Anterior cingulate cortex (tissue), 58 donors: ENCODE measurements at regions not wholly inside any gene's neighbourhood (a gene's known extent, or its start where the extent isn't known, plus 50 kb on each side); places are given as distances from the start of the nearest gene placed in this dataset.
"Not testable (repeated sequence)": the region's sequence is repeated elsewhere in the genome, so short reads cannot be mapped to it uniquely, and the experiment has no call there.

Experiments used
- DNase-seq, 58 donors: peaks; one replicate each; lab custom pipeline; 2025; lab: John Stamatoyannopoulos, UW

GRCh38 chr2:88903749-88904353 is 212.4 kb downstream of the RPIA start:
- DNase-seq: peak in 6 of 58 donors; percentile 1 to 16 (median 5)

DNA sequence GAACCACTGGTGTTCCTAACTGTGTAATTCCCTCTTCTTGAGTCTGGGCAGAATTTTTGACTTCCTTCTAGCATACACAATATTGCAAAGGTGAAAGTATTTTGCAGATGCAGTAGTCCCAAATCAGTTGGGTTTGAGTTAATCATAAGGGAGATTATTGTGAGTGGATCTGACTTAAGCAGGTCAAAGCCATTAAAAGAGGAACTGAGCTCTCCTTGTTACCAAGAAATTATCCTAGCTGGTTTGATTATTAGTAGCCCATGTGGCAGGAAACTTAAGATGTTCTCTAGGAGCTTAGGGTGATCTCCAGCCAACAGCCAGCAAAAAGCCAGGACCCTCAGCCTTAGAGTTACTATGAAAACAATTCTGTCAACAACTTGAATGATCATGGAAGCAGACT is 221.8 kb downstream of the RPIA start:
- DNase-seq: no peak

GRCh38 chr2:88919087-88919738 is 227.7 kb downstream of the RPIA start:
- DNase-seq: no peak

- DNase-seq: not testable (repeated sequence)
Measured at GRCh38 chr2:88920399-88920798, 228.9 kb downstream of the RPIA start.

DNA sequence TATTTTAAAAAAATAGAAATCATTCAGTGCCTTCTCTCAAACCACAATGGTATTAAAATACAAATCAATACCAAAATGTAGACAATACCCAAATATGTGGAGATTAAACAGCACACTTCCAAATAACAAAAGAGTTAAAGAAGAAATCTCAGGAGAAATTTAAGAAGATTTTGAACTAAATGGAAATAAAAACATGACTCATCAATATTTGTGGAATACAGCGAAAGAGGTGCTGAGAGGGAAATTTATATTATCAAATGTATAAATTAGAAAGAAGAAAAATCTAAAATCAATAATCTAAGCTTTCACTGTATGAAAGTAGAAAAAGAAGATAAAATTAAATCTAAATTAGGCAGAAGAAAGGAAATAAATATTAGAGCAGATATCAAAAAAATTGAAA is 233.1 kb downstream of the RPIA start:
- no peak for DNase-seq

DNA sequence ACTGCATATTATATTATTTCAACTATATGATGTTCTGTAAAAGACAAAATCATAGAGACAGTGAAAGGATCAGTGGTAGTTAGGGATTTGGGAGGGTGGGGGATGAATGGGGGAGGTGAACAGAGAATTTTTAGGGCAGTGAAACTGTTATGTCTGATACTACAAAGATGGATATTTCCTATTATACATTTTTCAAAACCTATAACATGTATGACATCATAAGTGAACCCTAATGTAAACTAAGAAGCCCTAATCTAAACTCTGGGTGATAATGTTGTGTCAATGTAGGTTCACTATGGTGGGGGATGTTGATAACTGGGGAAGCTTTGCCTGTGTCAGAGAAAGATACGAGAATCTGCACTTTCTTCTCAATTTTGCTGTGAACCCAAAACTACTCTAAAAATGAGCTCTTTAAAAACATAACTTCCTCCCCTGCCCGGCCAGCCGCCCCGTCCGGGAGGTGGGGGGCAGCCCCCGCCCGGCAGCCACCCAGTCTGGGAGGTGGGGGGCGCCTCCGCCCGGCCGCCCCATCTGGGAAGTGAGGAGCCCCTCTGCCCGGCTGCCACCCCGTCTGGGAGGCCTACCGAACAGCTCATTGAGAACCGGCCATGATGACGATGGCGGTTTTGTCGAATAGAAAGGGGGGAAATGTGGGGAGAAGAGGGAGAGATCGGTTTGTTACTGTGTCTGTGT is 234.4 kb downstream of the RPIA start:
- no peak for DNase-seq

DNA sequence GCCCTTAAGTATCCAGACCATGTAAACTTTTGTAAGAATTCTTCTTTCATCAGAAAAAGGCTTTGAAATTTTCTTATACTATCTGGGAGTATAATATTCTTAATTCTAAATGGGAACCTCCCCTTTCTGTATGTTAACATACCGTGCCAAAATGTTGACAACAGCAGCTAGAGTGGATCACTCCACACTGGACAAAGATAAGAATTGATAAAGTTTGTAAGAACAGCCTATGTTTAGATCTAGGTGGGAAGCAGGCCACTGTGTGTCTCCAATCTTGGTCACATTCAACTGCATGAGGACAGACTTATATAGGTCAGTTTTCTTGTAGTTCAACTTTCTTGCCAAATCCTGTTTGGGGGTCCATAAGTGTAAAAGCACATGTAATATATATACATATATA is 235.7 kb downstream of the RPIA start:
- no peak for DNase-seq

DNA sequence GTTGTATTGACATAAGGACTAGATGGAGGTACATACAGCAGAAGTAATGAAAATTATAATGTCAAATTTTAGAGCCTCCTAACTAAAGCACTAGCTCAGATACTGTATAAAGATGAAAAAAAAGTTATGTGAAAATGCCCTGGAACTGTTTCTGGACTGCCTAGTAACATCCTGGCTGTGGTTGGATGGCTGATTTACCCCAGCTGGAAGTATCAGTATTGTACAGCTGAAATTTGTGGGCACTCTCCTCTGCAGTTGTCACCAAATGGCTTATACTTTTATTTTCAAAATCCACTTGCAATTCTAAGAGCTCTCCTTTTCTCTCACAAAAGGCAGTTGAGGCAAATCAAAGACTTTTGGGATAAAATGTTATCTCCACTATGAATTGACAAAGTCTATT is 239.2 kb downstream of the RPIA start:
- no peak for DNase-seq

GRCh38 chr2:88932686-88933085 is 241.2 kb downstream of the RPIA start:
- DNase-seq: no peak

DNA sequence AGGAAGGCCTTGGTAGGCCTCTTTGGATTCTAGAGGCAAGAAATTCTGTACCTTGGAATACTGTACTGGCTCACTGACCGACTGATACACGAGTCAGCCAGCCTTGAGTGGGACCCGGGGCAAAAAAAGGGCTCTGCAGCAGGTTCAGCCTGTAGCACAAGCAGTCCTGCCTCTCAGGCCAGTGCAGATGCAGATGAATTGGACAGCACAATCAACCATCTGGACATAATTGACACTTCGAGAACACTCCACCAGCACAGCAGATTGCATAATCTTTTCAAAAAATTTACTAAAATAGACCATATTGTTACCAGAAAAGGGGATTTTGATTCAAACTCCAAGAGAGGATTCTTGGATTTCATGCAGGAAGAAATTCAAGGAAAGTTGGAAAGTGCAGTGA is 241.6 kb downstream of the RPIA start:
- no peak for DNase-seq

GRCh38 chr2:88933980-88934379 is 242.5 kb downstream of the RPIA start:
- no peak for DNase-seq

DNA sequence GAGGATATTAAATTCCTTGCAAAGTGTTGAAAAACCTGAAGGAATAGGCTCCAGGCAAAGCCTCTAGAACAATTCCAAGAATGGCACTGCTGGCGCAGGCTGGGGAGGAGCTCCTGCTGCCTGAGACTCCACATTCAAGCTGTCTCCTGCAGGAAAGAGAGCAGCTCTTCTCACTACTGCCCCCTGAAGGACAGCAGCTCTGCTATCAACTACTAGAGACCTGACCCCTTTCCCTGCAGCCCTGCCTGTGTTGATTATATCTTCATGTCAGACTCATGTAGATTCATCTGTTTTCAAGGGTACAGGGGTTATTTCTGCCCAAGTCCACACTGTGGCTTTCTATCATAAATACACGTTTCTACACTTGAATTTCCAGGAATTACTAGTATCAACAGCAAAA is 249.7 kb downstream of the RPIA start:
- peak in 2 of 58 donors; percentile 2 to 4 for DNase-seq

- no peak for DNase-seq
Measured at GRCh38 chr2:88942798-88943197, 251.3 kb downstream of the RPIA start.

GRCh38 chr2:88949336-88949735 is 257.9 kb downstream of the RPIA start:
- no peak for DNase-seq

- no peak for DNase-seq
Measured at GRCh38 chr2:88950010-88950409, 258.5 kb downstream of the RPIA start.

GRCh38 chr2:88955607-88956006 is 264.1 kb downstream of the RPIA start:
- DNase-seq: no peak

DNA sequence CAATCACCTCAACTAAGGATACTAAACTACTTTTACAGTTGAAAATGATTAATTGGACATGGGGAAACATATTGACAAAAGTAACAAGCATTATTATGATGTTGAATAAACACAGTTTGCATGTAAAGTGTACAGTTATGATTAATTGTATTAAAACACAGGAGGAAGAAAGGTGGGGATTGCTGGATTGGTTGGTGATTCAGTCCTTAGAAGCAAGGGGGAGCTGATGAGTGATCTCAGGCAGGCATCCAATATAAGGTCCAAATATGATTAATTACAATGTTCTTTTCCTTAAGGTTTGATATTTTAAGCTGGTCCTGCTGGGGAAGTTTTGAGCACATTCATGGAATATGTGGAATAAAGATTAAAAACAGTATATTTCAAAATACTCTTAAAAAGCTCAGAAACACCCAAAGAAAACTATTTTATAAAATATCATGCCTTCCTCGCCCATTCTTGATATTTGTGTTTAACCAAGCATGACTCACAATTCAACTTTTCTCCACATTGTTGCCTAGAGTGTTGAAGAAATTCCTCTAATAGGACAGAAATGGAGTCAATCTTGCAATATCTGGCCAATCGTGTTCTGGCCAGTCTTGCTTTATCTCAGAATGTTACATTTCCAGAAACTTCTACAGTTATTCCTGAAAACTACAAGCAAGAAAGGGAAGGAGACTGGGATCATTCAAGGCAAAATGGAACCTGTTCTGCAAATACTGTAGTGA is 268.2 kb downstream of the RPIA start:
- no peak for DNase-seq

DNA sequence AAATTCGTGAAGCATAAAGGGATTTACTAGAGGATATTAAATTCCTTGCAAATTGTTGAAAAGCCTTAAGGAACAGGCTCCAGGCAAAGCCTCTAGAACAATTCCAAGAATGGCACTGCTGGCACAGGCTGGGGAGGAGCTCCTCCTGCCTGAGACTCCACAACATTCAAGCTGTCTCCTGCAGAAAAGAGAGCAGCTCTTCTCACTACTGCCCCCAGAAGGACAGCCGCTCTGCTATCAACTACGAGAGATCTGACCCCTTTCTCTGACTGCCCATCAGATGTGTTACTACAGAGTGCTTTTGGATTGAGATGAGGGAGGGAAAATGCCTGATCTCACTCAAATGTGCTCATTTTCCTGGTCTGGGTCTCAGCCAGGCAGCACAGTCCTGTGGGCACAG is 269.9 kb downstream of the RPIA start:
- DNase-seq: not testable (repeated sequence)

- DNase-seq: no peak
Measured at GRCh38 chr2:88967844-88968243, 276.4 kb downstream of the RPIA start.

GRCh38 chr2:88978011-88978410 is 286.5 kb downstream of the RPIA start:
- not testable (repeated sequence) for DNase-seq

- peak in 1 of 58 donors; percentile 6 for DNase-seq
Measured at GRCh38 chr2:88978446-88978845, 287.0 kb downstream of the RPIA start.
